ENCODE measurements at regions not wholly inside any gene's neighbourhood (a gene's known extent, or its start where the extent isn't known, plus 50 kb on each side); places are given as distances from the start of the nearest gene placed in this dataset.

DNA sequence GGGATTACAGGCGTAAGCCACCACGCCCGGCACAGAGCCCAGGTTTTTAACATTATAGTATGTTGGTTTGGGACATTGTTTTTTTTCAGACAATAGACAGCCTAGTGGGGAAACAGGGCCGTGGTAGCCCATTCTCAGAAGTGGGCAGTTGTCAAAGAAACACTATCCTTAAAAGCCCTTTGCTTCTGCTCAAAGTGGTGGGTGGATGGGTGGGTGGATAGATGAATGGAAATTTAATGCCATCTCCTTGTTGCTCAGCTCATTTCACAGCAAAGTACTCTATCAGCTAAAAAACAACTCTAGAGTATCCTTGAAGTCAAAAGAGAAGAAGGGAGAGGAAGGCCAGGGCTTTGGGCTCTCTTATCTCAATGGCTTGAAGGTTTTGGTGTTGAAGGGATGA lies 137.8 kb downstream of the RRAGC start:
- TF ChIP-seq CEBPB (IDR thresholded peaks at IDR 0.05; ENCODE audit: low read depth), result no peak
- TF ChIP-seq CTCF (IDR thresholded peaks at IDR 0.05 in 2 of 3, conservative IDR thresholded peaks at IDR 0.05 in 1 of 3; ENCODE audit: borderline replicate concordance in 1 of 3, insufficient read depth in 1 of 3, low read depth in 2 of 3, low read length in 2 of 3), result no peak
- TF ChIP-seq, protein P1, sequence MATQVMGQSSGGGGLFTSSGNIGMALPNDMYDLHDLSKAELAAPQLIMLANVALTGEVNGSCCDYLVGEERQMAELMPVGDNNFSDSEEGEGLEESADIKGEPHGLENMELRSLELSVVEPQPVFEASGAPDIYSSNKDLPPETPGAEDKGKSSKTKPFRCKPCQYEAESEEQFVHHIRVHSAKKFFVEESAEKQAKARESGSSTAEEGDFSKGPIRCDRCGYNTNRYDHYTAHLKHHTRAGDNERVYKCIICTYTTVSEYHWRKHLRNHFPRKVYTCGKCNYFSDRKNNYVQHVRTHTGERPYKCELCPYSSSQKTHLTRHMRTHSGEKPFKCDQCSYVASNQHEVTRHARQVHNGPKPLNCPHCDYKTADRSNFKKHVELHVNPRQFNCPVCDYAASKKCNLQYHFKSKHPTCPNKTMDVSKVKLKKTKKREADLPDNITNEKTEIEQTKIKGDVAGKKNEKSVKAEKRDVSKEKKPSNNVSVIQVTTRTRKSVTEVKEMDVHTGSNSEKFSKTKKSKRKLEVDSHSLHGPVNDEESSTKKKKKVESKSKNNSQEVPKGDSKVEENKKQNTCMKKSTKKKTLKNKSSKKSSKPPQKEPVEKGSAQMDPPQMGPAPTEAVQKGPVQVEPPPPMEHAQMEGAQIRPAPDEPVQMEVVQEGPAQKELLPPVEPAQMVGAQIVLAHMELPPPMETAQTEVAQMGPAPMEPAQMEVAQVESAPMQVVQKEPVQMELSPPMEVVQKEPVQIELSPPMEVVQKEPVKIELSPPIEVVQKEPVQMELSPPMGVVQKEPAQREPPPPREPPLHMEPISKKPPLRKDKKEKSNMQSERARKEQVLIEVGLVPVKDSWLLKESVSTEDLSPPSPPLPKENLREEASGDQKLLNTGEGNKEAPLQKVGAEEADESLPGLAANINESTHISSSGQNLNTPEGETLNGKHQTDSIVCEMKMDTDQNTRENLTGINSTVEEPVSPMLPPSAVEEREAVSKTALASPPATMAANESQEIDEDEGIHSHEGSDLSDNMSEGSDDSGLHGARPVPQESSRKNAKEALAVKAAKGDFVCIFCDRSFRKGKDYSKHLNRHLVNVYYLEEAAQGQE (IDR thresholded peaks at IDR 0.05; ENCODE audit: low read depth), result no peak
